Fibroblast of pulmonary artery (primary cell): ENCODE measurements at regions not wholly inside any gene's neighbourhood (a gene's known extent, or its start where the extent isn't known, plus 50 kb on each side); places are given as distances from the start of the nearest gene placed in this dataset.

Experiments
- DNase-seq: peaks from one replicate; pipeline ENCODE4 v3.0.0-alpha.2; 2010; ENCODE audit warnings: low read depth
- H3K4me3 ChIP-seq: replicated peaks from 2 replicates; pipeline ENCODE4 v1.5.1; 2011; ENCODE audit warnings: low read depth, mild to moderate bottlenecking, control low read depth, low read length, moderate library complexity
- TF ChIP-seq, protein P1 (sequence below): IDR thresholded peaks from 2 replicates; pipeline ENCODE4 v1.5.1; 2011; ENCODE audit warnings: mild to moderate bottlenecking, control low read depth, low read length, inconsistent platforms; ENCODE audit errors: missing control alignments

DNA sequence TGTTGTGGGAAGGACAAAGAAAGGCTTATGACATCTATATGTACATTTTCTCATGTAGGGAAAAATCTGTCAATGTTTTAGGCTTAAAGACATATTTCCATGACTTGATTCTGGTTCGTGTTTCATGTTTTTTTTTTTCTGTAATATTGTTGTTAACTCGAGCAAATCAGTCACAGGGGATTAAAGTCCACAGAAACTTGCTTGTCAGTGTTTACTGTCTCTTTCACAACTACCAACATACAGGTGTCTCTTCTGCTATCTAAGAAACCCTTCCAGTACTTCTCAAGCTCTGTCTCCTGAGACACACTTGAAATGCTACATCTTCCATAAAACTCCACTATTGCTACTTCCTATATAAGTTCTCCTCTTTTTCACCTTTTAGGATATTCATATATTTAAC is 130.9 kb upstream of the SLITRK6 start:
- TF ChIP-seq, protein P1, sequence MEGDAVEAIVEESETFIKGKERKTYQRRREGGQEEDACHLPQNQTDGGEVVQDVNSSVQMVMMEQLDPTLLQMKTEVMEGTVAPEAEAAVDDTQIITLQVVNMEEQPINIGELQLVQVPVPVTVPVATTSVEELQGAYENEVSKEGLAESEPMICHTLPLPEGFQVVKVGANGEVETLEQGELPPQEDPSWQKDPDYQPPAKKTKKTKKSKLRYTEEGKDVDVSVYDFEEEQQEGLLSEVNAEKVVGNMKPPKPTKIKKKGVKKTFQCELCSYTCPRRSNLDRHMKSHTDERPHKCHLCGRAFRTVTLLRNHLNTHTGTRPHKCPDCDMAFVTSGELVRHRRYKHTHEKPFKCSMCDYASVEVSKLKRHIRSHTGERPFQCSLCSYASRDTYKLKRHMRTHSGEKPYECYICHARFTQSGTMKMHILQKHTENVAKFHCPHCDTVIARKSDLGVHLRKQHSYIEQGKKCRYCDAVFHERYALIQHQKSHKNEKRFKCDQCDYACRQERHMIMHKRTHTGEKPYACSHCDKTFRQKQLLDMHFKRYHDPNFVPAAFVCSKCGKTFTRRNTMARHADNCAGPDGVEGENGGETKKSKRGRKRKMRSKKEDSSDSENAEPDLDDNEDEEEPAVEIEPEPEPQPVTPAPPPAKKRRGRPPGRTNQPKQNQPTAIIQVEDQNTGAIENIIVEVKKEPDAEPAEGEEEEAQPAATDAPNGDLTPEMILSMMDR, result no peak
- H3K4me3 ChIP-seq, result no peak overlapping the region
- no peak for DNase-seq

DNA sequence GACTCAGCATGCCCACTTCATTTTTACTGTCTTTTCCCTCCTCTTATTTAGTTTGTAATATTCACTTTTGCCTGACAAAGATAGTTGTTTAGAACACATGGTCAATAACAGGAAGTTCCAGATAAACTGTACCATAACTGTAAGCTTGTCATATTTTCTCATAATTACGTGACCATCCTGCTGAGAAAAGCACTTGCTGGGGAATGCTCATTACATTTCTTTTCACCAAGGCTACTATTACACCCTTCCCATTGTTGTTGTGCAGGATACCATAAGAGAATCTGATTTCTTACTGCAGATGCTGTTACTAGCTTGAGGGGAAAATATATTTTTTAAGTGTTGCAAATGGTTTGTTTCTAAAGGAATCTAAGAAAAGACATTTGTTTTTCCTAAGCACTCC is 111.7 kb upstream of the SLITRK6 start:
- no peak overlapping the region for H3K4me3 ChIP-seq
- DNase-seq, result no peak
- TF ChIP-seq, protein P1, result no peak

DNA sequence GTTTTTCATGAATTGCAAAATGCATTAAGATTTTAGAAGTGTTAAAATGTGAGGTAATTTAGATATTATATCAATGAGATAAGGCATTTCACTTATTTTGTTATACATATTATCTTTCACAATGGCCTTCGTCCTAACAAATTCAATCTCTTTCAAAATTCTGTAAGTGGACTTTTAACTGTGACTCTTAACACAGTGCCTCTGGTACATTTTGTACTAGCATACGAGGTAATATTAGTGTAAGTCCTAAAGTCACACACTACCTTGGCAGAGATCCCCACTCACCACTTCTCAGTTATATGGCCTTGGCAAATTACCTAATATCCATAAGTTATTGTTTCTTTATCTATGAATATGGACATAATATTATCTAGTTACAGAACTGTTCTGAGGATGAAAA is 101.3 kb upstream of the SLITRK6 start:
- DNase-seq, result no peak
- H3K4me3 ChIP-seq, result no peak overlapping the region
- TF ChIP-seq, protein P1, result no peak

- TF ChIP-seq, protein P1, result no peak
- DNase-seq, result no peak
- no peak overlapping the region for H3K4me3 ChIP-seq
These were observed 97.6 kb upstream of the SLITRK6 start for GRCh38 chr13:85896516-85897450.

DNA sequence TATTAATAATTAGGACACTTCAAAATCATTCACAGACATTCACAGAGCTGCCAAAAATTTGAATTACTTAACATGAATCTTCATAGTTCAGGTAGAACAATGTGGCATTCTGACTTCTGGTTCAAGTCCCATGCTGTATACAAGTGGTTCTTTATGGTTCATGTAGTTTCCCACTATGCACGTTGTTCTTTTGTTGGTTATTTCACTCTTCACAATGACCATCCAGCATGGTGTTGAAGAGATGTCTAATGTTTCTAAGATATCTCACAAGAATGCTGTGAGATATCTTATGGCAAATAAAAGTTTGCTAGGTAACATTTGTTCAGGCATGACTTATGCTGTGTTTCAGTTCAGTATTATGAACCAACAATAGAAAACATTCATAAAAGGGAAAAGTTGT is 88.2 kb upstream of the SLITRK6 start:
- no peak overlapping the region for H3K4me3 ChIP-seq
- TF ChIP-seq, protein P1, result no peak
- no peak for DNase-seq

DNA sequence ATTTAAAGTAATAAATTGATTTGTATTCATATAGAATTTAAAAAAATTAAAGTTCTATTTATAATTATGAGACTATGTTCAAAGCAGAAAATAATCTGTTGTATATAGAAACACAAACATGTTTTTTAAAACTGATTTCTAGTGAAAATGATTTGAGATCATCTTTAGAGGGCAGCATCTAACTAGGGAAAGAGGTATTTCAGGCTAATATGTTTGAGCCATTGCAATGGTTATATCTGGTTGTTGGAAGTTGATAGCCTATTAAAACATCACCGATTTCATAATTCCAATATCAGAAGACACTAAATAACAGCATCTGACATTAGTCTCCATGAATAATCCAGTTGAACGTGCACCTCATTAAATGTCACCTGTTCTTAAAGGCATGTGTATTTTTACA is 79.8 kb upstream of the SLITRK6 start:
- TF ChIP-seq, protein P1, result no peak
- H3K4me3 ChIP-seq, result no peak overlapping the region
- DNase-seq, result no peak
